Left ventricle myocardium inferior (tissue), 1 donor: ENCODE measurements at regions not wholly inside any gene's neighbourhood (a gene's known extent, or its start where the extent isn't known, plus 50 kb on each side); places are given as distances from the start of the nearest gene placed in this dataset.

Experiments
- DNase-seq: peaks from one replicate; pipeline ENCODE4 v3.0.0-alpha.2; 2020
- H3K27ac ChIP-seq: fragments of 200-600 bp; replicated peaks from 2 replicates; pipeline ENCODE4 v1.8.0; 2021
- H3K27me3 ChIP-seq: fragments of 200-600 bp; 2 replicates; pipeline ENCODE4 v1.8.0; 2021; ENCODE audit warnings: low read depth
- H3K36me3 ChIP-seq: fragments of 200-600 bp; 2 replicates; pipeline ENCODE4 v1.8.0; 2021
- H3K4me1 ChIP-seq: fragments of 200-600 bp; 2 replicates; pipeline ENCODE4 v1.8.0; 2021
- H3K4me3 ChIP-seq: fragments of 200-600 bp; 2 replicates; pipeline ENCODE4 v1.8.0; 2021; ENCODE audit warnings: mild to moderate bottlenecking, moderate library complexity
- H3K9me3 ChIP-seq: fragments of 200-600 bp; replicated peaks from 2 replicates; pipeline ENCODE4 v1.8.0; 2021
- CTCF ChIP-seq: fragments of 200-600 bp; IDR thresholded peaks from 2 replicates; pipeline ENCODE4 v1.8.0; 2021; ENCODE audit warnings: antibody characterized with exemption, mild to moderate bottlenecking, borderline replicate concordance
- intact Hi-C: fragments of 100-400 bp; cut with micrococcal nuclease; formaldehyde crosslinking; loops from one replicate; pipeline ENCODE4 v1.11.0; 2022
- donor health status: DM: no; HTN: yes; CAD: no; lungs with severe emphysema.

GRCh38 chr7:3174515-3175284 lies 126.4 kb upstream of the SDK1 start:
- intact Hi-C loops = no loop called here
- TF ChIP-seq CTCF = no peak

GRCh38 chr7:3175285-3175902 lies 125.7 kb upstream of the SDK1 start:
- intact Hi-C loops = no loop called here
- no peaks in the 10 kb centered on the region for H3K4me1 ChIP-seq
- no peak for DNase-seq
- TF ChIP-seq CTCF = no peak
- H3K4me3 ChIP-seq = no peak overlapping the region
- no peaks in the 10 kb centered on the region for H3K36me3 ChIP-seq
- peaks cover 17% of the 10 kb centered on the region for H3K27me3 ChIP-seq
- H3K9me3 ChIP-seq = no peaks in the 10 kb centered on the region
- H3K27ac ChIP-seq = no peak overlapping the region

More at GRCh38 chr7:3174515-3175284, 126.4 kb upstream of the SDK1 start:
- Histone ChIP-seq H3K4me3 (no peak overlapping the region), H3K27me3 (peaks cover 23% of the 10 kb centered on the region), H3K9me3 (no peaks in the 10 kb centered on the region), H3K27ac (no peak overlapping the region), H3K4me1 (no peaks in the 10 kb centered on the region), H3K36me3 (no peaks in the 10 kb centered on the region)
- DNase-seq = no peak

GRCh38 chr7:3176112-3177000 lies 124.7 kb upstream of the SDK1 start:
- no peak for DNase-seq
- Histone ChIP-seq H3K27me3 (peaks cover 19% of the 10 kb centered on the region), H3K27ac (no peak overlapping the region), H3K4me3 (no peak overlapping the region), H3K36me3 (no peaks in the 10 kb centered on the region), H3K9me3 (no peaks in the 10 kb centered on the region), H3K4me1 (peaks cover under 1% of the 10 kb centered on the region)
- TF ChIP-seq CTCF = no peak
- intact Hi-C loops = no loop called here

- Histone ChIP-seq H3K9me3 (no peaks in the 10 kb centered on the region), H3K27me3 (peaks cover 25% of the 10 kb centered on the region), H3K4me1 (peaks cover 3% of the 10 kb centered on the region), H3K27ac (no peak overlapping the region), H3K4me3 (no peak overlapping the region), H3K36me3 (no peaks in the 10 kb centered on the region)
- DNase-seq = no peak
- no peak for TF ChIP-seq CTCF
- intact Hi-C loops = no loop called here
Measured at GRCh38 chr7:3177271-3177670, 123.8 kb upstream of the SDK1 start.

GRCh38 chr7:3179456-3179855 lies 121.6 kb upstream of the SDK1 start:
- intact Hi-C loops = no loop called here
- TF ChIP-seq CTCF = no peak
- no peaks in the 10 kb centered on the region for H3K36me3 ChIP-seq
- peaks cover 18% of the 10 kb centered on the region for H3K27me3 ChIP-seq
- no peak overlapping the region for H3K27ac ChIP-seq
- peaks cover 3% of the 10 kb centered on the region for H3K4me1 ChIP-seq
- H3K4me3 ChIP-seq = no peak overlapping the region
- peaks cover 9% of the 10 kb centered on the region for H3K9me3 ChIP-seq
- DNase-seq = no peak
